B cell (primary cell): ENCODE measurements at regions not wholly inside any gene's neighbourhood (a gene's known extent, or its start where the extent isn't known, plus 50 kb on each side); places are given as distances from the start of the nearest gene placed in this dataset.

Experiments used
- EZH2 ChIP-seq: IDR thresholded peaks from 2 replicates; pipeline ENCODE4 v1.6.1; 2012; ENCODE audit warnings: borderline replicate concordance, low read depth, mild to moderate bottlenecking, moderate library complexity, low read length; ENCODE audit not compliant: insufficient read depth, poor library complexity, severe bottlenecking
- TF ChIP-seq, protein P1 (sequence below): fragments of 200-600 bp; IDR thresholded peaks from one replicate; pipeline ENCODE4 v1.8.0; 2022; ENCODE audit warnings: antibody characterized with exemption, mild to moderate bottlenecking

DNA sequence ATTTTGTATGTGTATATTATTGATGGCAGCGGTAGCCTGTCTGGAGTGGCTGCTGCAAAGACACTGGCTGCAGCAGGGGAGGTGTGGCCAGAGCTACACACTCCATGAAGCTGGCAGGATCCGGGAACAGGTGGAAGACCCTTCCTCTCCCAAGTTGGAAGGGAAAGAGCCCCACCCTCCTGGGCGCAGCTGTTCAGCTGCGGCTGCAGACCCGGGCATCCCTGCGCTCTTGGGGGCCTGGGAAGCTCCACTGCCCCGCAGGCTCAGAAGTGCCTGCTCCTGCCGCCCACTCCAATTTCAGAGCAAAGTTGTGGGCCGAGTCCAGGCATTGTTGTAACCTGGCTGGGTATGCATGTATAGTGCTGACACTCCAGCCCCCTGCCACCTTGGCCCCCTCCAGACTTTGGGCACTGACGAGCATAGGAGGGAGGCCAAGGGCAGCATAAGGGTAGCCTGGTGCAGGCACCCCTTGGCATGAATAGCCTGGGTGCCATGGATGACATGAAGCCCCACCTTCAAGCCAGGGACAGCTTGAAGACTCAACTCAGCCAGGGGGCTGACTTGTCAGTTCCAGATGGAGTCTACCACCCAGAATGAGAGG is 90.7 kb upstream of the TMEM168 start:
- TF ChIP-seq, protein P1, sequence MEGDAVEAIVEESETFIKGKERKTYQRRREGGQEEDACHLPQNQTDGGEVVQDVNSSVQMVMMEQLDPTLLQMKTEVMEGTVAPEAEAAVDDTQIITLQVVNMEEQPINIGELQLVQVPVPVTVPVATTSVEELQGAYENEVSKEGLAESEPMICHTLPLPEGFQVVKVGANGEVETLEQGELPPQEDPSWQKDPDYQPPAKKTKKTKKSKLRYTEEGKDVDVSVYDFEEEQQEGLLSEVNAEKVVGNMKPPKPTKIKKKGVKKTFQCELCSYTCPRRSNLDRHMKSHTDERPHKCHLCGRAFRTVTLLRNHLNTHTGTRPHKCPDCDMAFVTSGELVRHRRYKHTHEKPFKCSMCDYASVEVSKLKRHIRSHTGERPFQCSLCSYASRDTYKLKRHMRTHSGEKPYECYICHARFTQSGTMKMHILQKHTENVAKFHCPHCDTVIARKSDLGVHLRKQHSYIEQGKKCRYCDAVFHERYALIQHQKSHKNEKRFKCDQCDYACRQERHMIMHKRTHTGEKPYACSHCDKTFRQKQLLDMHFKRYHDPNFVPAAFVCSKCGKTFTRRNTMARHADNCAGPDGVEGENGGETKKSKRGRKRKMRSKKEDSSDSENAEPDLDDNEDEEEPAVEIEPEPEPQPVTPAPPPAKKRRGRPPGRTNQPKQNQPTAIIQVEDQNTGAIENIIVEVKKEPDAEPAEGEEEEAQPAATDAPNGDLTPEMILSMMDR: no peak
- no peak for TF ChIP-seq EZH2
